GM12872 (cell line): ENCODE measurements at regions not wholly inside any gene's neighbourhood (a gene's known extent, or its start where the extent isn't known, plus 50 kb on each side); places are given as distances from the start of the nearest gene placed in this dataset.

Source experiments
- TF ChIP-seq, protein P1 (sequence below): IDR thresholded peaks from 3 replicates; pipeline ENCODE4 v1.5.1; 2011; ENCODE audit warnings: low read depth, mild to moderate bottlenecking, low read length, moderate library complexity; ENCODE audit not compliant: insufficient read depth

DNA sequence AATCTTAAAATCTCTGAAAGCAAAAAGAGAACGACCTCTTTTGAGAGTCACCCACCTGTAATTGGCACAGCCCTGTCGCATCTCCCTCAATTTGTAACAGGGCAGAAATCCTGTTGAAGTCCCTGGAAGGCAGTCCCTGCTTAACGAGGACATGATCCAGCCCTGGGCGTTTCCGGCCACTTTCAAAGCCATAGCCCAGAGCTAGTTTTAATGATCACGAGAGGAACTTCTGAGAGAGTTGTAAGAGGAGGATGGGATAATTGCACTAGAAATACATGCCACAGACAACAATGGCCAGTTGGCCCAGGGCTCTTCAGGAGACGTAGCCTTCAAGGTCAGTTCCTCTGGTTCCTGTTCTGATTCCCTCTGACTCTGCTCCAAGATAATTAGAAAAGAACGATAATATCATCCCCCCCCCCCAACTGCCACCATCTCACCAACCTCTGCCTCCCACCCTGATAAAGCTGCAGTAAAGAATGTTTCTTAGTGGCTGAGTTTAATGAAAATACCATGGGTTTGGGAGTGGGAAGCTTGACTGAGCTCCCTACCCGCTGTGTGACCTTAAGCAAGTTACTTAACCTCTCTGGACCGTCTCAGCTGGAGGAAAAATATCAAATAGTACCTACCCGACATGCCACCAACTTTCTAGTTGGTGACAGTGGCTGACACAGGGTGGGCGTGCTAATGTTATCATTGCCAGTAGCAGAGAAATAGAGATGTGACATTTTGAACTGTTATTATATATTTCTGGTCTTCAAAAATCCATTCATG, 140.0 kb downstream of the OMA1 start:
- TF ChIP-seq, protein P1, sequence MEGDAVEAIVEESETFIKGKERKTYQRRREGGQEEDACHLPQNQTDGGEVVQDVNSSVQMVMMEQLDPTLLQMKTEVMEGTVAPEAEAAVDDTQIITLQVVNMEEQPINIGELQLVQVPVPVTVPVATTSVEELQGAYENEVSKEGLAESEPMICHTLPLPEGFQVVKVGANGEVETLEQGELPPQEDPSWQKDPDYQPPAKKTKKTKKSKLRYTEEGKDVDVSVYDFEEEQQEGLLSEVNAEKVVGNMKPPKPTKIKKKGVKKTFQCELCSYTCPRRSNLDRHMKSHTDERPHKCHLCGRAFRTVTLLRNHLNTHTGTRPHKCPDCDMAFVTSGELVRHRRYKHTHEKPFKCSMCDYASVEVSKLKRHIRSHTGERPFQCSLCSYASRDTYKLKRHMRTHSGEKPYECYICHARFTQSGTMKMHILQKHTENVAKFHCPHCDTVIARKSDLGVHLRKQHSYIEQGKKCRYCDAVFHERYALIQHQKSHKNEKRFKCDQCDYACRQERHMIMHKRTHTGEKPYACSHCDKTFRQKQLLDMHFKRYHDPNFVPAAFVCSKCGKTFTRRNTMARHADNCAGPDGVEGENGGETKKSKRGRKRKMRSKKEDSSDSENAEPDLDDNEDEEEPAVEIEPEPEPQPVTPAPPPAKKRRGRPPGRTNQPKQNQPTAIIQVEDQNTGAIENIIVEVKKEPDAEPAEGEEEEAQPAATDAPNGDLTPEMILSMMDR: no peak

DNA sequence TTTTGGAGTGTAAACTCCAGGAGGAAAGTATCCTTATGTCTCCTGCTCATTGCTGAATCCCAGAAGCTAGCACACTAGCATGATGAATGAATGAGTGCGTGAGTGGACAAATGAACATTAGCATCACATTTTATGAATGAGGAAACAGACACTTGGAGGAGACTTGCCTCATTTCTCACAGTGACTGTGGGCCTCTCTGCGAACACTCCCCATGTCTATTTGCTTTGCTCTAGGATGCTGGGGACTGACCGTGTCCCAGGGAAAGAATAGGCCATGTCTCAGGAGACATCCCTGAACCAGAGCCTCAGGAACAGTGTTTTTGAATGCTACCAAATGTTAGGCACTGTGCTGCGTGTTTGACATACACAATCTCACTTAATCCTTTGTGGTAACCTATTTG, 140.9 kb downstream of the OMA1 start:
- TF ChIP-seq, protein P1: no peak

DNA sequence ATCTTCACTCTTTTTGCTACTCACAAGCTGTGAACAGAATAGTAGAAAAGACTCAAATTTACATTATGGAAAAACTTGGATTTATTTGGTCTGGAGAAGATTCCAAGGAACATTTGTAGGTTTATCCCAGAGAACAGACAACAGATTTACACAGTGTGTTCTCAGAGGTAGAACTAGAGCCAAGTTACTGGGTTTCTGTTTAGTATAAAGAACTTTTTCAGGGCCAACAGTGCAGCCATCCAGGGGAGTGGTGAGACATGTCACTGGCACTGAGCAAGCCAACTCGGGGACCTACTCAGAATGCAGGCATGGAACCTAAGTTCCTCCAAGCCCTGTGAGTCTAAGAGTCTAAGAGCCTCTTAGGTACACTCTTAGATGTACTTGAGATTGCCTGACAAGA, 142.6 kb downstream of the OMA1 start:
- TF ChIP-seq, protein P1: no peak

DNA sequence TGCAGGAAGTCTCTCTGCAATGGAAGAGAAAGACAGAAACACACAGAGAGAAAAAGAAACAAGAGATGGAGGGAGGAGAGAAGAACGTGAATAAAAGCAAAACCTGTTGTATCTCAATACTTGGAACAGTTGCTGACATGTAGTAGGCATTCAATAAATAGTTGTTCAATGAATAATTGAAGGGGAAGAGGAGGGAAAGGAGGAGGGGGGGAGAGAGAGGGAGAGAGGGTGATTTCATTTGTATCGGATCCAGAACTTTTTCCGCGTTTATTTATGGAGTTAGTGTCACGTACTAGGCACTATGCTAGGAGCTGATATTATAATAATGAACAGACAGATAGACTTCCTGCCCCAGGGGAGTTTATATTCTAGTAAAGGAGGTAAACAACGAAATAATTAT, 144.1 kb downstream of the OMA1 start:
- TF ChIP-seq, protein P1: no peak

DNA sequence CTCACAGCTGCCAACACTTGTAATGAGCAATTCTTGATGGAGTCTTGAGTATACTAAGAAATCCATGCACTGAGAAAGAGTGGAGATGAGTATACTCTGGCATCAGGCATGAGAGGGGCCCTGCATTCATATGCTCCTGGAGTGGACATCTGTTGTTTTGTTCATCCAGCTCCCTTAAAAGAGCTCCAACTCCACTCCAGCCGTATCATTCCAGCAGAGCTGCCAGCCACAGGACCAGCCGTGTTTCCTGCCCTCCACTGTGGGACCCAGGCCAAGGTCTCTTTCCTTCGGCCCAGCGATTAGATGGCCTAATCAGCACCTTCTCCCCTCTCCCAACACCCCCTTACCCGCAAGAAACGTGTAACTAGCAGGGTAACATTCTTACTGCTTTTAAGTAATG, 144.5 kb downstream of the OMA1 start:
- TF ChIP-seq, protein P1: no peak

DNA sequence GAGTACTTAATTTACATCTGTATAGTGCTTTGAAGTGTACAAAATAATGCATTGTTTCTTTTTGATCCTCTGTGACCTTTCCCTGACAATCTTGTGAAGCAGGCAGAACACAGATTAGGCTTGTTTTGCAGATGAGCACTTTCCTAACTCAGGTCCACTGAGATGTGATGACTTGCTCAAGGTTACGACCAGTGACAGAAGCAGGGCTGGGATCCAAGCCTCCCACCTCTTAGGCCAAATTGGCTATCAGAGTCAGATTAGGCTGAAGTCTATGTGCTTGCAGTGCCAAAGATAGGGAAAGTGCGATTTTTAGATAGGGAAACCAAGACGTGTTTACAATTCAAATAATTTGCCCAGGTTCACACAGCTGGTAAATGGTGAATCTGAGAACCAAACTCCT, 147.3 kb downstream of the OMA1 start:
- TF ChIP-seq, protein P1: no peak

DNA sequence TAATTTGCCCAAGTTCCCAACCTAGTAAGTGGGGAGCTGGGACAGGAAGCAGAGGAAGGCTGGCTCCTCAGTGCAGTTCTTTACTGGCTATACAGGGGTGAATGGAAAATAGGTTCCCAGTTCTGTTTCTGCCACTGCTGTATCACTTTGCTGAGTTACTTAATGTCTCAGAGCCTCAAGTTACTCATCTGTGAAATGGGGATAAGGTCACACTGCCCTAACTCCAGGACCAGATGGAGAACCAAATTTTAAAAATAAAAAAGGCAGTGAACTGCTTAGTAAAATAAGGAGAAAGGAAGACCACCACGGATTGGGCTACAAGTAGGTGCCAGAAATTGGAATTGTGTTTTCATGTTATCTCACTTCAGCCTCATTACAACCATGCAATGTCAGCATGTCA, 147.8 kb downstream of the OMA1 start:
- TF ChIP-seq, protein P1: no peak
